ENCODE measurements at regions not wholly inside any gene's neighbourhood (a gene's known extent, or its start where the extent isn't known, plus 50 kb on each side); places are given as distances from the start of the nearest gene placed in this dataset.

DNA sequence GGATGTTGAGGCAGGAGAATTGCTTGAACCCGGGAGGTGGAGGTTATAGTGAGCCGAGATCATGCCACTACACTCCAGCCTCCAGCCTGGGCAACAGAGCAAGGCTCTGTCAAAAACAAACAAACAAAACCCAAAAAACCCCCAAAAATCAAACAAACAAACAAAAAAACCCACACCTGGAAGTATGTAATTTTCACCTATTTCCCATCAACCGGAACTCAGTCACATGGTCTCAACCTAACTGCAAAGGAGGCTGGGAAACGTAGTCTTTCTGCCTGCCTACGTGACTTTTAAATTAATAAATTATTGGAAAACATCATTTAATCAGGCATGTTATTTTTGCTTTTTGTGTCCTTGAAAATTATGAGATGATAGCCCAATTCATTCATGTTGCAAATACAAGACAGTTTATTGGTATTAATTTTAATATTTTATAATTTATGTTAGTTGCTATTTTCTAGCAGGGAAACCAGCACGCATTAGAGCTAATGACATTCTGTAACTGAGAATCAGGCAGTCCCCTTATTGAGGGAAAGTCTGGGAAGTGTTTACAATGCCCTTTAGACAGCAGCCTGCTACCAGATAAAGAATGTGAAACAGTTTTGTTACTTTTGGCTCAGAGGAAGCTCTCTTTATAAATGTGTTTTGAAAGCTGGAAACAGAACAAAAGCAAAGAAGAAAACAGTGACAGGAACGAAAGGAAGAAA lies 110.3 kb downstream of the NXNL2 start:
- Mint-ChIP-seq H3K27me3 (ENCODE audit: low read depth) (peaks cover 3% of the 10 kb centered on the region), H3K4me1 (ENCODE audit: low read depth) (no peaks in the 10 kb centered on the region), H3K9me3 (no peaks in the 10 kb centered on the region), H3K4me3 (ENCODE audit: low read depth) (no peak overlapping the region), H3K27ac (no peak overlapping the region), H3K36me3 (ENCODE audit: low read depth) (no peaks in the 10 kb centered on the region)
- DNase-seq (ENCODE audit: low spot score) = no peak
- intact Hi-C loops (cut with micrococcal nuclease) = no loop called here

DNA sequence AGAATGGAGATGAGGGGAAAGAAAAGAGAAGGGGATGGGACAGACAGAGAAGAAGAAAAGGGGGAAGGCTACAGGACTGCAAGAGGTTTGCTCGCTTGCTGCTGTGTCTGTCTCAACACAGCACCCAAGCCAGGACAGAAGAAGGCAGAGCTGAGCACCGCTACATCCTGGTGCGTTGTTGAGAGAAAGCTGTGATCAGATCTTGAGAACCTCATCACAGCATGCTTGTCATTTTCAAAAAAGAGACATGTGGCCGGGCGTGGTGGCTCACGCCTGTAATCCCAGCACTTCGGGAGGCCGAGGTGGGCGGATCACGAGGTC lies 110.9 kb downstream of the NXNL2 start:
- Mint-ChIP-seq H3K36me3 (ENCODE audit: low read depth) (no peaks in the 10 kb centered on the region), H3K27ac (no peak overlapping the region), H3K27me3 (ENCODE audit: low read depth) (peaks cover 3% of the 10 kb centered on the region), H3K4me1 (ENCODE audit: low read depth) (no peaks in the 10 kb centered on the region), H3K4me3 (ENCODE audit: low read depth) (no peak overlapping the region), H3K9me3 (no peaks in the 10 kb centered on the region)
- no peak for DNase-seq (ENCODE audit: low spot score)
- intact Hi-C loops (cut with micrococcal nuclease) = no loop called here

DNA sequence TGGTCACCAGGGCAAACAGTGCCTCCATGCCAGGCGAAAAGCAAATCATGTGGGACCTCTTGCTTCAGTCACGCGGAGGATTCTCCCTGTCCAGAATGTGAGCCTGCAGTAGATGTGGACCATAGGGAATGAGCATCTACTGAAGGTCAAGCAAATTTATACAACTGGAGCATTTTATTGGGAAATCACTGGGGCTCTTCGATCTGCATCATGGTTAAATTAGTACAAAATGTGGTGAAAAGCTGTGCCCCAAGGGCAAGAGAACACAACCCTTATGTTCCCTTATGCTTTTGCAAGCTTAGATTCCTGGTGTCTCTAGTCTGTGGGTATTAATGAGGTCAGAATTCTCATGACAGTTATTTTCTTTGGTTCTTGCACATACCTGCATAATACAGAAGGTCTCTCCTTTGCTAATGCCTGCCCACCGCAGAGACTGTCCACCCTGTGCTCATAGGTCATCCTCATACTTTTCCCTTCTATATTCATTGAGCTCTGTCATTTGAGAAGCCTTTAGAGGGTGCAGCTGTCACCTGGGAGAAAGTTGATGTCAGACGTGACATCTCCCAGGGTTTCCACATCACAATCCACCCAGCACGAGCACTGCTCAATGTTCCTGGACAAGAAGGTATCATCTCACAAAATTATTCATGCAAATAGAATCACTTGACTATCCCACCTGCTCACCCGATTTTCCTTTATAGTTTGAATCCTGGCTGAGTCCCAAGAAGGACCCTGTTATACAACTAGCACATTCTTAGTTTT lies 111.7 kb downstream of the NXNL2 start:
- DNase-seq (ENCODE audit: low spot score) = no peak
- no peaks in the 10 kb centered on the region for H3K4me1 Mint-ChIP-seq (ENCODE audit: low read depth)
- intact Hi-C loops (cut with micrococcal nuclease) = no loop called here
- no peak overlapping the region for H3K4me3 Mint-ChIP-seq (ENCODE audit: low read depth)
- no peak overlapping the region for H3K27ac Mint-ChIP-seq
- no peaks in the 10 kb centered on the region for H3K9me3 Mint-ChIP-seq
- peaks cover 2% of the 10 kb centered on the region for H3K27me3 Mint-ChIP-seq (ENCODE audit: low read depth)
- H3K36me3 Mint-ChIP-seq (ENCODE audit: low read depth) = no peaks in the 10 kb centered on the region

DNA sequence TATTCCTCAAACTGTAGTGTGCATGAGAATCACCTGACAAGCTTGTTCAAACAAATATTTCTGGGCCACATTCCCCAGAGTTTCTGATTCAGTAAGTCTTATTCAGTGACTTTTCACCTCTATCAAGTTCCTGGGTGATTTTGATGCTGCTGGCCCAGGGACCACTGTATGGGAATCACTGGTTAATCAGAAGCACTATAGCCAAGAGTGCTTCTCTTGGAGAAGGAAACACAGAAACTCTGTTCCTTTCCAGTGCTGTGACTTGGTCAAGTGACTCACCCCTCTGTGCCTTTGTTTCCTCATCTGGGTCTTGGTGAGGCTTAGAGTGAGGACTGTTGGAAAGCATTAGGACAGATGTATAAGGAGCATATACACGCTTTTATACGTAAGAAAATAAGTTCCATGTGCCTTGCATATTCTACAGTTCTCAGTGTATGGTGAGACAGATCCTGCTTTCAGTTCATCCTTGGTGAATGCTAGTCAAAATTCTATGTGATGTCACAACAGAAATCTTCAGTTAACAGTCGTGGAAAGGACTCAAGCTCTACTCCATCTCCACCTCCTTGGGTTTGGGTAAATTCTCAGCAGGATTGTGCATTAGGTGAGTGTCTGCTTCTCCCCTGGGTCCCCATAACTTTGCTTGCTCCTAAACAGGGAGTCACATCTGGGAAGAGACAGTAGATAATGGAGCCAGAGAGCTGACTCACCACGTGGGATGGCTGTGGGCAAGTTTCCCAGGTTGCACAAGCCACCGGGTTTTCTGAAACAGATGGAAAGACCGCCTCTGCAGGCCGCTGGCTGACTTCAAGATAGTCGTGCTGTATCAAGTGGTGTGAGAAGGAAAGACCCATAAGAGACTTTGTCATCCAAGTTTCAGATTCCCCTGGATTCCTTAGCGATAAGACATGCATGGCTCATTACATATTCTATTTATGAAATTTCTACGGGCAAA lies 117.0 kb downstream of the NXNL2 start:
- DNase-seq (ENCODE audit: low spot score) = no peak

DNA sequence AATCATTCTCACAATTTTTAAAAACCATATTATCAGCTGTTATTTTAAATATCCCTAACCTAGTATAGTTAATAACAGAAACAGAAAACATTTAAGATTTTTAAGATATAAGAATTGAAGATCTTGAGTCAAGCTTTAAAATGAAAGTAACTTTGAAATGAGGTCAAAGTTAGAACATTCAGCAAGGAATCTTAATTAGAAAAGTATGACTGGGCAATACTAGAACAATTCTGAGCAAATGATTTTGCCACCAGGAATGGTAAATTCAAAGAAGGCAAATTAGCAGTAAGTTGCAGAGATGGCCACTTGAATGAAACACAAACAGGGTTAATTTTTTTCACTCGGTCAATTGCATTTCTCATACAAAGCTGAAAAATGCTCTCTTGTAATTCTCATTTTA lies 117.9 kb downstream of the NXNL2 start:
- no peak for DNase-seq (ENCODE audit: low spot score)
- no peaks in the 10 kb centered on the region for H3K4me1 Mint-ChIP-seq (ENCODE audit: low read depth)

More for the DNA sequence above, 117.0 kb downstream of the NXNL2 start:
- intact Hi-C loops (cut with micrococcal nuclease) = no loop called here
- Mint-ChIP-seq H3K36me3 (ENCODE audit: low read depth) (no peaks in the 10 kb centered on the region), H3K4me1 (ENCODE audit: low read depth) (no peaks in the 10 kb centered on the region), H3K4me3 (ENCODE audit: low read depth) (no peak overlapping the region), H3K27ac (no peak overlapping the region), H3K9me3 (no peaks in the 10 kb centered on the region), H3K27me3 (ENCODE audit: low read depth) (peaks cover 15% of the 10 kb centered on the region)

DNA sequence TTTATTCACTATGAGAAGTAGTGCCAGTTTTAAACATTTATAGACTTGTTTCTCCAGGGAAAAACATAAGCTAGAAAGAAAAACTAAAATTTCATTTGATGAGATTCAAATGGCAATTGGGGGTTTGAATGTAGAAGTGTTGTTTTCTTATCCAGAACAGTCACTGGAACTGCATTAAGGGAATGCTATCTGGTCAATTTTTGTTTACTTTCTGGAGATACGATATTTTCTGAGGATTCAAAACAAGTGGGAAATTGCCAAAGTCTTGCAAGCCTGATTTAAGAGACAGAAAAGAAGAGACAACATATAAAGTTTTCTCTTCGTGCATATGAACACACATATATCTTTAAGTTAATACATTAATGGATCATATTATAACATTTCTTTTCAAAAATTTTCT lies 118.4 kb downstream of the NXNL2 start:
- H3K4me1 Mint-ChIP-seq (ENCODE audit: low read depth) = no peaks in the 10 kb centered on the region
- no peak overlapping the region for H3K27ac Mint-ChIP-seq
- H3K9me3 Mint-ChIP-seq = no peaks in the 10 kb centered on the region
- H3K36me3 Mint-ChIP-seq (ENCODE audit: low read depth) = no peaks in the 10 kb centered on the region
- intact Hi-C loops (cut with micrococcal nuclease) = no loop called here
- H3K27me3 Mint-ChIP-seq (ENCODE audit: low read depth) = peaks cover 15% of the 10 kb centered on the region
- DNase-seq (ENCODE audit: low spot score) = no peak
- H3K4me3 Mint-ChIP-seq (ENCODE audit: low read depth) = no peak overlapping the region

More for the DNA sequence above, 117.9 kb downstream of the NXNL2 start:
- Mint-ChIP-seq H3K27ac (no peak overlapping the region), H3K36me3 (ENCODE audit: low read depth) (no peaks in the 10 kb centered on the region), H3K9me3 (no peaks in the 10 kb centered on the region), H3K27me3 (ENCODE audit: low read depth) (peaks cover 15% of the 10 kb centered on the region), H3K4me3 (ENCODE audit: low read depth) (no peak overlapping the region)
- intact Hi-C loops (cut with micrococcal nuclease) = no loop called here

DNA sequence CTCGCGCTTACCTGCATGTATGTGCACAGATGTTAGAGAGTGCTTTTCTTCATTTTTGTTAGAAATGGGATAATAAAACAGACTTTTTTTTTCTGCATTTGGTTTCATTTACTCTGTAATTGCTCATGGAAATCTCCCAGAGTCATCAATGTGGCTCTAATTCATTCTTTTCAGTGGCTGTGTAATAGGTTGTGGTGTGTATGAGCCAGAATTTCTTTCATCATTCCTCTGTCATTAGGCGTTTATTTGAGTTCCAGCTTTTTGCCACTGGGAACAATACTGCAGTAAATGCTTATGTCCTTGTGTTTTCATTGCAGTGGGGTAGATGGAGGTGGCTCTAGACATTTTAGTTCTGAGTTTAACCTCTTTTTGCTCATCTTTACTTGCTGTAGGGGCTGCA lies 118.9 kb downstream of the NXNL2 start:
- no peak overlapping the region for H3K4me3 Mint-ChIP-seq (ENCODE audit: low read depth)
- no peak for DNase-seq (ENCODE audit: low spot score)
- no peaks in the 10 kb centered on the region for H3K9me3 Mint-ChIP-seq
- peaks cover 15% of the 10 kb centered on the region for H3K27me3 Mint-ChIP-seq (ENCODE audit: low read depth)
- H3K4me1 Mint-ChIP-seq (ENCODE audit: low read depth) = no peaks in the 10 kb centered on the region
- H3K36me3 Mint-ChIP-seq (ENCODE audit: low read depth) = no peaks in the 10 kb centered on the region
- H3K27ac Mint-ChIP-seq = no peak overlapping the region
- intact Hi-C loops (cut with micrococcal nuclease) = no loop called here

DNA sequence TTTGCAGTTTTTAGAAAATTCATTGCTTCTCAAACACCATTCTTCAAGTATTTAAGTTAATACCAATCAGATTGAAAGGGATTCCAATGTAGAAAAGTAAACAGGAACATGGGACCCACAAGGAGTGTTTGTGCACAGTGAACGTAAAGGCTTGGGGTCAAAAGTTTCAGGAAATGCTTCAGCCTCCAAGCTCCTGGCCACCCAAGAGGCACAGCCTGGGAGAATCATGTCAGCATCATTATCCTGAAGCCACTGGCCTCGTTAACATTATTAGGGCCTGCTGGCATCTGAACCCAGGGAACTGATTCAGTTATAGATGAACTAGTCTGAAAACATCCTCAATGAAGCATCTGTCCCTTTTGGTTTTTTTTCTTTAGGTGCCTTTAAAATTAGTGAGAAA lies 122.9 kb downstream of the NXNL2 start:
- H3K27ac Mint-ChIP-seq = no peak overlapping the region
- H3K27me3 Mint-ChIP-seq (ENCODE audit: low read depth) = peaks cover 16% of the 10 kb centered on the region
- intact Hi-C loops (cut with micrococcal nuclease) = no loop called here
- no peak overlapping the region for H3K4me3 Mint-ChIP-seq (ENCODE audit: low read depth)
- no peaks in the 10 kb centered on the region for H3K36me3 Mint-ChIP-seq (ENCODE audit: low read depth)
- H3K4me1 Mint-ChIP-seq (ENCODE audit: low read depth) = no peaks in the 10 kb centered on the region
- H3K9me3 Mint-ChIP-seq = no peaks in the 10 kb centered on the region
- DNase-seq (ENCODE audit: low spot score) = no peak

DNA sequence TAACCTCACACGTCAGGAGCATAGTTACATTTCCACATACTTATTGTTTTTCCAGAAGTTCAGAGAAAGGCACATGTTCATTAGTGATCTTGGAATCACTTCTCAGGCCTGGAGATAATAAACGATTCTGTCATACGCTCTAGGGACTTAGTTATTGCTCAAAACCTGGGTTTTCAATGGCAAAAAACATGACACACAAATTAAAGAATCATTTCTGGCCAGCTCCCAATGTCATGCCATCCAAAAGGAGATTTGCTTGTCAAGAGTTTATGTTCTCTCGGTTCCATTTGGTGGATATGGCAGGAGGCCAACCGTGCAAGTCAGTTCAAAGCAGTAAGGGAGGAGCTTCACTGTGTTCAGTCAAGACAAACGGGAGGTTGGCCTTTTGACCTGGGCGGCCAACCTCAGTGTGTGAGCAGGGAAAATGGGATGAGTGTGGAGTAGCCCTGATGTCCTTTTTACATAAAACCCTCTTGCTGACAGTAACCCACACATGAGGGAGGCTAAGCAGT lies 123.4 kb downstream of the NXNL2 start:
- Mint-ChIP-seq H3K4me3 (ENCODE audit: low read depth) (no peak overlapping the region), H3K4me1 (ENCODE audit: low read depth) (no peaks in the 10 kb centered on the region), H3K27ac (no peak overlapping the region), H3K27me3 (ENCODE audit: low read depth) (peaks cover 15% of the 10 kb centered on the region), H3K9me3 (no peaks in the 10 kb centered on the region), H3K36me3 (ENCODE audit: low read depth) (no peaks in the 10 kb centered on the region)
- DNase-seq (ENCODE audit: low spot score) = no peak
- intact Hi-C loops (cut with micrococcal nuclease) = no loop called here

DNA sequence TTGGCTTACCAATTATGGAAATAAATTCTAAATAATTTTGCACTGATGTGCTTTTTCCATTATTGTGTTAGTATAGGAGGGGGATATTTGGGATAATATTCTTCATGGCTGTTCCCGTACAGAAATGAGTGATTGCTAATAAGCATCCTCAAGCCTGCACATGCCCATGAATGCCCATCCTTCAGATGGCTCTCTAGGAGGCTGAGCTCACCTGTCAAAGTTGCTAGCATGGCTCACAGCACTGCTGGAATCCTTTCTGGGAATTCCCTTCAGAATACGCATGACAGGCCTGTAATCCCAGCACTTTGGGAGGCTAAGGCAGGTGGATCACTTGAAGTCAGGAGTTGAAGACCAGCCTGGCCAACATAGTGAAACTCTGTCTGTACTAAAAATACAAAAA lies 124.1 kb downstream of the NXNL2 start:
- Mint-ChIP-seq H3K27ac (no peak overlapping the region), H3K4me1 (ENCODE audit: low read depth) (no peaks in the 10 kb centered on the region), H3K9me3 (no peaks in the 10 kb centered on the region), H3K36me3 (ENCODE audit: low read depth) (no peaks in the 10 kb centered on the region), H3K4me3 (ENCODE audit: low read depth) (no peak overlapping the region), H3K27me3 (ENCODE audit: low read depth) (peaks cover 11% of the 10 kb centered on the region)
- DNase-seq (ENCODE audit: low spot score) = no peak
- intact Hi-C loops (cut with micrococcal nuclease) = no loop called here

DNA sequence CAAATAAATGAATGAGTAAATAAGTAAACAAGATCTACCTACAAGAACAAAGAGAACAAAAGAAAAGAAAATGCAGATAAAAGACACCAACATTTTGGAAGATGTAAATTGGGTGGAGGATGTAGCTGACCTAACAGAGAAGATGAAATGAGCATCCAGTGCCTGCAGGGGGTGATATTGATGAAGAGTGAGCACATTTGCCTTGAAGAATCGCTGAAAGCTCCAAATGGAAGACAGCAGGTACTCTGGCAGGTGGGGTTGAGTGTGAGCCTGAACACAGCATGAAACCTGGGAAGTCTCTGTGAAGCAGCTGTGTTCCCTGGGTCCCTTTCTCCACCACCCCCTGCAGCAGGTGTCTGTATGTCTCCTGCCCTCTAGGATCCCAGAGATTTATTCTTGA lies 125.6 kb downstream of the NXNL2 start:
- no peak overlapping the region for H3K4me3 Mint-ChIP-seq (ENCODE audit: low read depth)
- DNase-seq (ENCODE audit: low spot score) = no peak
- intact Hi-C loops (cut with micrococcal nuclease) = loop anchor here (2.0 kb wide), 1 partner anchor 340 kb away; no protein-coding TSS in a partner anchor
- no peaks in the 10 kb centered on the region for H3K36me3 Mint-ChIP-seq (ENCODE audit: low read depth)
- no peak overlapping the region for H3K27ac Mint-ChIP-seq
- H3K9me3 Mint-ChIP-seq = no peaks in the 10 kb centered on the region
- H3K27me3 Mint-ChIP-seq (ENCODE audit: low read depth) = peaks cover 4% of the 10 kb centered on the region
- H3K4me1 Mint-ChIP-seq (ENCODE audit: low read depth) = no peaks in the 10 kb centered on the region

DNA sequence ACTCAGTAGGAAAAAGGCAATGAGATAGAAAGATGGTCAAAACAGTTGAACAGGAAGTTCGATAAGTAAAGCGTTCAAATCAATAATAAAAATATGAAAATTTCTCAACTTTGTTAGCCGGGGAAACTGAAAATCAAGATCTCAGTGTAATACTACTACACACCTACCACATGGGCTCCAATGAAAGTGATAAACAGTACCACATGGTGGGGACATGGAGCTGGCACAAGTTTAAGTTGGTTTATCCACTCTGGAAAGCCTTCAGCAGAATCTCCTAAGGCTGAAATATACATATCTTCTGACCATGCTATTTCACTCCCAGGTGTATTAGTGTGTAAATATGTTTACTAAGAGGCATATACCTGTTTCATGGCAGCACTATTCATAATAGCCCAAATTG lies 126.8 kb downstream of the NXNL2 start:
- intact Hi-C loops (cut with micrococcal nuclease) = loop anchor here (2.0 kb wide), 1 partner anchor 339 kb away; no protein-coding TSS in a partner anchor
- Mint-ChIP-seq H3K36me3 (ENCODE audit: low read depth) (no peaks in the 10 kb centered on the region), H3K27me3 (ENCODE audit: low read depth) (peaks cover 4% of the 10 kb centered on the region), H3K4me3 (ENCODE audit: low read depth) (no peak overlapping the region), H3K27ac (no peak overlapping the region), H3K4me1 (ENCODE audit: low read depth) (no peaks in the 10 kb centered on the region), H3K9me3 (no peaks in the 10 kb centered on the region)
- no peak for DNase-seq (ENCODE audit: low spot score)
